ENCODE measurements at regions not wholly inside any gene's neighbourhood (a gene's known extent, or its start where the extent isn't known, plus 50 kb on each side); places are given as distances from the start of the nearest gene placed in this dataset.
"Not testable (repeated sequence)": the region's sequence is repeated elsewhere in the genome, so short reads cannot be mapped to it uniquely, and the experiment has no call there.

DNA sequence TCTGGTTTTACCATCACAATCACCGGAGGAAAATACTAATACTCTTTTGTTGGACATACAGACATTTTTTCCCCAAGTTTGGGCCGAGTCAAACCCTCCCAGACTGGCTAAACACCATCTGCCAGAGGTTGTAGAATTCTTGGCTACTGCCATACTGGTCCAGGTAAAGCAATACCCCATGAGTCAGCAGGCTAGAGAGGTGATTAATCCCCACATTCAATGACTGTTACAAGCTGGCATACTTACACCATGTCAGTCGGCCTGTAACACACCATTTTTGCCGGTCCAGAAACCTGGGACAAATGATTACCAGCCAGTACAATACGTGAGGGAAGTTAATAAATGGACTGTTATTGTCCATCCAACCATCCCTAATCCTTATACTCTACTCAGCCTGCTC, 923.9 kb upstream of the AMELY start:
- Histone ChIP-seq H2AFZ (ENCODE audit: low read depth, low read length) (no peak overlapping the region), H3K4me3 (ENCODE audit: low read length) (no peak overlapping the region), H3K79me2 (ENCODE audit: low read length) (no peaks in the 10 kb centered on the region), H3K27me3 (ENCODE audit: low read depth, low read length) (no peaks in the 10 kb centered on the region), H3K9me3 (ENCODE audit: insufficient read depth, low read length) (no peaks in the 10 kb centered on the region), H3K4me1 (ENCODE audit: low read length) (peaks cover 2% of the 10 kb centered on the region; the same call in 1 of the 2 replicates), H3K27ac (ENCODE audit: low read length) (no peak overlapping the region), H3K9ac (ENCODE audit: low read length) (no peak overlapping the region), H3K4me2 (ENCODE audit: low read length) (no peak overlapping the region), H3K36me3 (replicated peaks; ENCODE audit: low read depth, low read length) (no peaks in the 10 kb centered on the region), H4K20me1 (ENCODE audit: insufficient read depth, low read length) (no peaks in the 10 kb centered on the region)
- TF ChIP-seq, protein P1, sequence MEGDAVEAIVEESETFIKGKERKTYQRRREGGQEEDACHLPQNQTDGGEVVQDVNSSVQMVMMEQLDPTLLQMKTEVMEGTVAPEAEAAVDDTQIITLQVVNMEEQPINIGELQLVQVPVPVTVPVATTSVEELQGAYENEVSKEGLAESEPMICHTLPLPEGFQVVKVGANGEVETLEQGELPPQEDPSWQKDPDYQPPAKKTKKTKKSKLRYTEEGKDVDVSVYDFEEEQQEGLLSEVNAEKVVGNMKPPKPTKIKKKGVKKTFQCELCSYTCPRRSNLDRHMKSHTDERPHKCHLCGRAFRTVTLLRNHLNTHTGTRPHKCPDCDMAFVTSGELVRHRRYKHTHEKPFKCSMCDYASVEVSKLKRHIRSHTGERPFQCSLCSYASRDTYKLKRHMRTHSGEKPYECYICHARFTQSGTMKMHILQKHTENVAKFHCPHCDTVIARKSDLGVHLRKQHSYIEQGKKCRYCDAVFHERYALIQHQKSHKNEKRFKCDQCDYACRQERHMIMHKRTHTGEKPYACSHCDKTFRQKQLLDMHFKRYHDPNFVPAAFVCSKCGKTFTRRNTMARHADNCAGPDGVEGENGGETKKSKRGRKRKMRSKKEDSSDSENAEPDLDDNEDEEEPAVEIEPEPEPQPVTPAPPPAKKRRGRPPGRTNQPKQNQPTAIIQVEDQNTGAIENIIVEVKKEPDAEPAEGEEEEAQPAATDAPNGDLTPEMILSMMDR (IDR thresholded peaks at IDR 0.05; ENCODE audit: low read depth, low read length) = no peak
- no peak for TF ChIP-seq EZH2phosphoT487 (IDR thresholded peaks at IDR 0.05; ENCODE audit: low read depth)

DNA sequence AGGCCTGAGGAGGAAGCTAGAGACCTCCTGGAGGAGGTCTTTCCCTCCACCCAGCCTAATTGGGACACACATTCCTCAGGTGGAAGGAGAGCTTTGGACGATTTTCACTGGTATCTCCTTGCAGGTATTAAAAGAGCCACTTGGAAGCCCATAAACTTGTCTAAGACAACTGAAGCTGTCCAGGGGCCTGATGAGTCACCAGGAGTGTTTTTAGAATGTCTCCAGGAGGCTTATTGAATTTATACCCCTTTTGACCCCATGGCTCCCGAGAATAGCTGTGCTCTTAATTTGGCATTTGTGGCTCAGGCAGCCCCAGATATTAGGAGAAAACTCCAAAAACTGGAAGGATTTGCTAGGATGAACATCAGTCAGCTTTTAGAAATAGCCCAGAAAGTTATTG, 922.7 kb upstream of the AMELY start:
- no peak overlapping the region for H3K4me3 ChIP-seq (ENCODE audit: low read length)
- no peaks in the 10 kb centered on the region for H3K27me3 ChIP-seq (ENCODE audit: low read depth, low read length)
- TF ChIP-seq, protein P1 (IDR thresholded peaks at IDR 0.05; ENCODE audit: low read depth, low read length) = no peak
- TF ChIP-seq EZH2phosphoT487 (IDR thresholded peaks at IDR 0.05; ENCODE audit: low read depth) = no peak
- no peaks in the 10 kb centered on the region for H3K36me3 ChIP-seq (replicated peaks; ENCODE audit: low read depth, low read length)
- no peak overlapping the region for H3K27ac ChIP-seq (ENCODE audit: low read length)
- H3K9me3 ChIP-seq (ENCODE audit: insufficient read depth, low read length) = no peaks in the 10 kb centered on the region
- no peak overlapping the region for H3K4me2 ChIP-seq (ENCODE audit: low read length)
- peaks cover 2% of the 10 kb centered on the region; the same call in 1 of the 2 replicates for H3K4me1 ChIP-seq (ENCODE audit: low read length)
- H2AFZ ChIP-seq (ENCODE audit: low read depth, low read length) = no peak overlapping the region
- H3K79me2 ChIP-seq (ENCODE audit: low read length) = no peaks in the 10 kb centered on the region
- no peaks in the 10 kb centered on the region for H4K20me1 ChIP-seq (ENCODE audit: insufficient read depth, low read length)
- H3K9ac ChIP-seq (ENCODE audit: low read length) = no peak overlapping the region

DNA sequence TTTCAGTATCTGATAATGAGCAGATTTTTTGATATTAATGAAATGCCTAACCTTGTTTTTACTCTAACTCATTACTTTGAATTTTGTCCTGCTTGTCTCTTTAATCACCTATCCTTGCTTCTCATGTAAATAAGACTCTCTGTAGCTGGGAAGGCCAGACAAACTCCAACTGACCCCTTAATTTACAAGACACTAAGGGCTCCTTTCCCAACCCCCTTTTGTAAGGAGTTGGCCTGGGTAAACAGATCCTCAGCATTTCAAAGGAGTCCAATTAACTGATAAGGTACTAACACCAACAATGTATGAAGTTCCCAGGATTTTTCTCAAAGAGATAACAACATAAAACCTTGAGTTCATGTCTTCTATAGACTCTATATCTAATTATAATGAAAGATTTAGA, 919.3 kb upstream of the AMELY start:
- not testable (repeated sequence) for H3K79me2 ChIP-seq (ENCODE audit: low read length); H3K27me3 ChIP-seq (ENCODE audit: low read depth, low read length)

DNA sequence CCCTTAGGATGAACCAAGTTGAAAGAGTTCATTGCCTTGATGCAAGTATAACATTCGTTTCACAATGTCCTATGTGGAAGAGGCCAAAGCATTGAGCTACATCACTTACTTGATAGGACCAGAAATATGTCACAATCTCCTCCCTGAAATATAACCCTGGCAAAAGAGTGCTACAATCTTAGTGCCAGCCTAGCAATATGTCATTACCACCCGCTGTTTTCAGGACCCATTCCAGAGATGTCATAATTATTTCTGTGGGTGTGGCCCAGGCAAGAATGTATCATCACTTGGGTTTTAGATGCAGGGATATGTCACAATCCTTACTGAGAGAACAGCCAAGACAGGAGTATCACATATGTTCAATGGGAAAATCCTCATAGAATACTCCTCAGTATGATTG, 915.0 kb upstream of the AMELY start:
- Histone ChIP-seq H3K4me3 (ENCODE audit: low read length) (no peak overlapping the region), H3K79me2 (ENCODE audit: low read length) (no peaks in the 10 kb centered on the region), H3K27ac (ENCODE audit: low read length) (no peak overlapping the region), H3K27me3 (ENCODE audit: low read depth, low read length) (no peaks in the 10 kb centered on the region), H2AFZ (ENCODE audit: low read depth, low read length) (no peak overlapping the region), H3K9me3 (ENCODE audit: insufficient read depth, low read length) (no peaks in the 10 kb centered on the region), H4K20me1 (ENCODE audit: insufficient read depth, low read length) (no peaks in the 10 kb centered on the region), H3K36me3 (replicated peaks; ENCODE audit: low read depth, low read length) (no peaks in the 10 kb centered on the region), H3K4me1 (ENCODE audit: low read length) (no peaks in the 10 kb centered on the region), H3K4me2 (ENCODE audit: low read length) (no peak overlapping the region), H3K9ac (ENCODE audit: low read length) (no peak overlapping the region)
- TF ChIP-seq EZH2phosphoT487 (IDR thresholded peaks at IDR 0.05; ENCODE audit: low read depth) = no peak
- TF ChIP-seq, protein P1 (IDR thresholded peaks at IDR 0.05; ENCODE audit: low read depth, low read length) = no peak

More for the DNA sequence above, 919.3 kb upstream of the AMELY start:
- H3K4me1 ChIP-seq (ENCODE audit: low read length); H3K27ac ChIP-seq (ENCODE audit: low read length); H4K20me1 ChIP-seq (ENCODE audit: insufficient read depth, low read length); H3K9ac ChIP-seq (ENCODE audit: low read length); H2AFZ ChIP-seq (ENCODE audit: low read depth, low read length); H3K4me2 ChIP-seq (ENCODE audit: low read length); H3K4me3 ChIP-seq (ENCODE audit: low read length); H3K36me3 ChIP-seq (replicated peaks; ENCODE audit: low read depth, low read length); H3K9me3 ChIP-seq (ENCODE audit: insufficient read depth, low read length): not testable (repeated sequence)

DNA sequence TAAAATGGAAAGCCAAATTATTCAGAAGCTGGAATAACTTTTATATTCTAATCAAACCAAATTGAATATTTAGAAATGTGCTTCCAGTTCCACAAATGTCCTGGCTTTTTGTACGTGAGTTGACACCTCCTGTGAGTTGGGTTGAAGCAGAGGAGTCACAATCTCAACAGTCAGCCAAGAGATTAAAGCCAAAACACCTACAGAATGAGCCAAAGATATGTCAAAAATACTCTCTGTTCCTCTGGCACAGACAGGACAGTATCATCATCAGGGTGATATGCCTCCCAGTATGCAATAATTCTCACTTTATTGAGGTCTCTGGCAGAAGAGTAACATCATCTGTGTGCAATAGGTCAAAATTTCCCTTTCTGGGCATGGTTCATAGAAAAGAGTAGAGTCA, 914.3 kb upstream of the AMELY start:
- TF ChIP-seq EZH2phosphoT487 (IDR thresholded peaks at IDR 0.05; ENCODE audit: low read depth) = no peak
- TF ChIP-seq, protein P1 (IDR thresholded peaks at IDR 0.05; ENCODE audit: low read depth, low read length) = no peak
- Histone ChIP-seq H3K27me3 (ENCODE audit: low read depth, low read length) (no peaks in the 10 kb centered on the region), H3K9me3 (ENCODE audit: insufficient read depth, low read length) (no peaks in the 10 kb centered on the region), H3K4me1 (ENCODE audit: low read length) (peaks cover 6% of the 10 kb centered on the region; the same call in 1 of the 2 replicates), H2AFZ (ENCODE audit: low read depth, low read length) (no peak overlapping the region), H4K20me1 (ENCODE audit: insufficient read depth, low read length) (no peaks in the 10 kb centered on the region), H3K79me2 (ENCODE audit: low read length) (no peaks in the 10 kb centered on the region), H3K9ac (ENCODE audit: low read length) (no peak overlapping the region), H3K4me2 (ENCODE audit: low read length) (no peak overlapping the region), H3K36me3 (replicated peaks; ENCODE audit: low read depth, low read length) (no peaks in the 10 kb centered on the region), H3K4me3 (ENCODE audit: low read length) (no peak overlapping the region), H3K27ac (ENCODE audit: low read length) (no peak overlapping the region)

Data from OCI-LY3 (cell line).